ENCODE measurements at regions not wholly inside any gene's neighbourhood (a gene's known extent, or its start where the extent isn't known, plus 50 kb on each side); places are given as distances from the start of the nearest gene placed in this dataset.
"Not testable (repeated sequence)": the region's sequence is repeated elsewhere in the genome, so short reads cannot be mapped to it uniquely, and the experiment has no call there.

GRCh38 chr2:31813016-31813415 is 197.8 kb downstream of the MEMO1 start:
- DNase-seq (ENCODE audit: low spot score) = no peak
- no peak for ATAC-seq

GRCh38 chr2:31812051-31812798 is 198.6 kb downstream of the MEMO1 start:
- ATAC-seq = peak; percentile 99
- peak; percentile 58 for DNase-seq (ENCODE audit: low spot score)

GRCh38 chr2:31811482-31811881 is 199.3 kb downstream of the MEMO1 start:
- ATAC-seq (no peak), DNase-seq (ENCODE audit: low spot score) (no peak)

- ATAC-seq (no peak), DNase-seq (ENCODE audit: low spot score) (no peak)
These were observed 200.4 kb downstream of the MEMO1 start for GRCh38 chr2:31810200-31810917.

GRCh38 chr2:31805688-31806087 is 205.1 kb downstream of the MEMO1 start:
- DNase-seq (ENCODE audit: low spot score) (no peak), ATAC-seq (no peak)

GRCh38 chr2:31803481-31804153 is 207.2 kb downstream of the MEMO1 start:
- ATAC-seq; DNase-seq (ENCODE audit: low spot score): not testable (repeated sequence)

GRCh38 chr2:31802711-31803110 is 208.1 kb downstream of the MEMO1 start:
- no peak for DNase-seq (ENCODE audit: low spot score)
- no peak for ATAC-seq

- DNase-seq (ENCODE audit: low spot score); ATAC-seq: not testable (repeated sequence)
These were observed 211.5 kb downstream of the MEMO1 start for GRCh38 chr2:31799282-31799681.

- no peak for ATAC-seq
- no peak for DNase-seq (ENCODE audit: low spot score)
These were observed 207.5 kb upstream of the SRD5A2 start for GRCh38 chr2:31788273-31788672.

- no peak for DNase-seq (ENCODE audit: low spot score)
These were observed 205.1 kb upstream of the SRD5A2 start for GRCh38 chr2:31785876-31786275.

GRCh38 chr2:31784868-31785267 is 204.1 kb upstream of the SRD5A2 start:
- no peak for ATAC-seq
- no peak for DNase-seq (ENCODE audit: low spot score)

More at GRCh38 chr2:31785876-31786275, 205.1 kb upstream of the SRD5A2 start:
- peak; percentile 40 for ATAC-seq

- not testable (repeated sequence) for ATAC-seq
These were observed 202.8 kb upstream of the SRD5A2 start for GRCh38 chr2:31783446-31784091.

GRCh38 chr2:31778153-31778552 is 197.4 kb upstream of the SRD5A2 start:
- ATAC-seq = no peak
- DNase-seq (ENCODE audit: low spot score) = no peak

More at GRCh38 chr2:31783446-31784091, 202.8 kb upstream of the SRD5A2 start:
- not testable (repeated sequence) for DNase-seq (ENCODE audit: low spot score)

GRCh38 chr2:31770741-31771140 is 190.0 kb upstream of the SRD5A2 start:
- ATAC-seq = no peak

GRCh38 chr2:31765078-31765945 is 184.6 kb upstream of the SRD5A2 start:
- no peak for DNase-seq (ENCODE audit: low spot score)
- no peak for ATAC-seq

More at GRCh38 chr2:31770741-31771140, 190.0 kb upstream of the SRD5A2 start:
- DNase-seq (ENCODE audit: low spot score) = no peak

GRCh38 chr2:31764169-31764568 is 183.4 kb upstream of the SRD5A2 start:
- DNase-seq (ENCODE audit: low spot score) (no peak), ATAC-seq (no peak)

- ATAC-seq (no peak), DNase-seq (ENCODE audit: low spot score) (no peak)
These were observed 181.3 kb upstream of the SRD5A2 start for GRCh38 chr2:31762085-31762484.

- not testable (repeated sequence) for DNase-seq (ENCODE audit: low spot score); ATAC-seq
These were observed 176.6 kb upstream of the SRD5A2 start for GRCh38 chr2:31757351-31757750.

- ATAC-seq; DNase-seq (ENCODE audit: low spot score): not testable (repeated sequence)
These were observed 168.0 kb upstream of the SRD5A2 start for GRCh38 chr2:31748746-31749145.

- ATAC-seq (no peak), DNase-seq (ENCODE audit: low spot score) (no peak)
These were observed 167.3 kb upstream of the SRD5A2 start for GRCh38 chr2:31748041-31748440.

Data from left lobe of liver (tissue), 2 donors.